ENCODE measurements at regions not wholly inside any gene's neighbourhood (a gene's known extent, or its start where the extent isn't known, plus 50 kb on each side); places are given as distances from the start of the nearest gene placed in this dataset.

GRCh38 chr15:99895189-99895955, 162.1 kb upstream of the LYSMD4 start:
- TF ChIP-seq CREB1 (IDR thresholded peaks at IDR 0.05; ENCODE audit: low read depth) (no peak), EP300 (IDR thresholded peaks at IDR 0.05; ENCODE audit: borderline replicate concordance) (no peak), TAF1 (IDR thresholded peaks at IDR 0.05; ENCODE audit: low read depth) (no peak), CEBPB (IDR thresholded peaks at IDR 0.05) (no peak), USF1 (IDR thresholded peaks at IDR 0.05) (no peak), EGR1 (IDR thresholded peaks at IDR 0.05) (no peak), TCF12 (IDR thresholded peaks at IDR 0.05; ENCODE audit: low read depth) (no peak), YY1 (IDR thresholded peaks at IDR 0.05; ENCODE audit: low read depth) (no peak)

GRCh38 chr15:99878835-99879234, 145.6 kb upstream of the LYSMD4 start:
- TF ChIP-seq CEBPB (IDR thresholded peaks at IDR 0.05) (no peak), EP300 (IDR thresholded peaks at IDR 0.05; ENCODE audit: borderline replicate concordance) (no peak), ZBTB7A (IDR thresholded peaks at IDR 0.05; ENCODE audit: low read depth) (no peak), RAD21 (IDR thresholded peaks at IDR 0.05; ENCODE audit: low read depth) (no peak), FOXM1 (IDR thresholded peaks at IDR 0.05; ENCODE audit: borderline replicate concordance, low read depth) (no peak), TEAD4 (IDR thresholded peaks at IDR 0.05) (no peak), TAF1 (IDR thresholded peaks at IDR 0.05; ENCODE audit: low read depth) (no peak), YY1 (IDR thresholded peaks at IDR 0.05; ENCODE audit: low read depth) (no peak), USF1 (IDR thresholded peaks at IDR 0.05) (no peak), REST (IDR thresholded peaks at IDR 0.05; ENCODE audit: low read depth) (no peak), TCF12 (IDR thresholded peaks at IDR 0.05; ENCODE audit: low read depth) (no peak), MAX (IDR thresholded peaks at IDR 0.05) (no peak), EGR1 (IDR thresholded peaks at IDR 0.05) (no peak), CREB1 (IDR thresholded peaks at IDR 0.05; ENCODE audit: low read depth) (no peak), NFIC (IDR thresholded peaks at IDR 0.05) (no peak)

GRCh38 chr15:99873451-99873850, 140.2 kb upstream of the LYSMD4 start:
- TF ChIP-seq EGR1 (IDR thresholded peaks at IDR 0.05): no peak
- TF ChIP-seq CEBPB (IDR thresholded peaks at IDR 0.05): no peak
- TF ChIP-seq CREB1 (IDR thresholded peaks at IDR 0.05; ENCODE audit: low read depth): no peak
- no peak for TF ChIP-seq FOXM1 (IDR thresholded peaks at IDR 0.05; ENCODE audit: borderline replicate concordance, low read depth)
- no peak for TF ChIP-seq TCF12 (IDR thresholded peaks at IDR 0.05; ENCODE audit: low read depth)
- TF ChIP-seq REST (IDR thresholded peaks at IDR 0.05; ENCODE audit: low read depth): no peak

GRCh38 chr15:99863550-99864198, 130.4 kb upstream of the LYSMD4 start:
- TF ChIP-seq CREB1 (IDR thresholded peaks at IDR 0.05; ENCODE audit: low read depth): no peak

GRCh38 chr15:99857836-99858235, 124.6 kb upstream of the LYSMD4 start:
- TF ChIP-seq CREB1 (IDR thresholded peaks at IDR 0.05; ENCODE audit: low read depth) (no peak), FOXM1 (IDR thresholded peaks at IDR 0.05; ENCODE audit: borderline replicate concordance, low read depth) (no peak), CEBPB (IDR thresholded peaks at IDR 0.05) (no peak), USF1 (IDR thresholded peaks at IDR 0.05) (no peak), EP300 (IDR thresholded peaks at IDR 0.05; ENCODE audit: borderline replicate concordance) (no peak), RAD21 (IDR thresholded peaks at IDR 0.05; ENCODE audit: low read depth) (no peak), TAF1 (IDR thresholded peaks at IDR 0.05; ENCODE audit: low read depth) (no peak), TEAD4 (IDR thresholded peaks at IDR 0.05) (no peak), NFIC (IDR thresholded peaks at IDR 0.05) (no peak)

- TF ChIP-seq NFIC (IDR thresholded peaks at IDR 0.05): no peak
- TF ChIP-seq USF1 (IDR thresholded peaks at IDR 0.05): no peak
- TF ChIP-seq YY1 (IDR thresholded peaks at IDR 0.05; ENCODE audit: low read depth): no peak
- no peak for TF ChIP-seq EP300 (IDR thresholded peaks at IDR 0.05; ENCODE audit: borderline replicate concordance)
- TF ChIP-seq TCF12 (IDR thresholded peaks at IDR 0.05; ENCODE audit: low read depth): no peak
- no peak for TF ChIP-seq TEAD4 (IDR thresholded peaks at IDR 0.05)
- TF ChIP-seq FOXM1 (IDR thresholded peaks at IDR 0.05; ENCODE audit: borderline replicate concordance, low read depth): no peak
- no peak for TF ChIP-seq TAF1 (IDR thresholded peaks at IDR 0.05; ENCODE audit: low read depth)
- no peak for TF ChIP-seq EGR1 (IDR thresholded peaks at IDR 0.05)
- TF ChIP-seq CREB1 (IDR thresholded peaks at IDR 0.05; ENCODE audit: low read depth): no peak
- no peak for TF ChIP-seq CEBPB (IDR thresholded peaks at IDR 0.05)
- TF ChIP-seq ZBTB7A (IDR thresholded peaks at IDR 0.05; ENCODE audit: low read depth): no peak
These were observed 117.3 kb upstream of the LYSMD4 start for GRCh38 chr15:99850517-99850916.
